ENCODE measurements at regions not wholly inside any gene's neighbourhood (a gene's known extent, or its start where the extent isn't known, plus 50 kb on each side); places are given as distances from the start of the nearest gene placed in this dataset.

- ATAC-seq (ENCODE audit: poor library complexity): no peak
- Histone ChIP-seq H3K9me3 (ENCODE audit: control insufficient read depth in 1 of 2, insufficient read depth in 1 of 2, low read length in 2 of 2) (no peaks in the 10 kb centered on the region), H3K27me3 (ENCODE audit: control insufficient read depth in 1 of 2, insufficient read depth in 2 of 2, low read length in 2 of 2) (no peaks in the 10 kb centered on the region), H3K4me3 (ENCODE audit: low read length) (no peak overlapping the region), H3K27ac (ENCODE audit: low read depth in 1 of 2, low read length in 2 of 2) (no peak overlapping the region), H3K4me1 (ENCODE audit: insufficient read depth, low read length) (no peaks in the 10 kb centered on the region), H3K36me3 (ENCODE audit: insufficient read depth, low read length) (no peaks in the 10 kb centered on the region)
- Mint-ChIP-seq H3K4me3 (no peak overlapping the region), H3K36me3 (ENCODE audit: low read depth) (no peaks in the 10 kb centered on the region), H3K9me3 (no peaks in the 10 kb centered on the region), H3K27ac (no peak overlapping the region), H3K4me1 (ENCODE audit: low read depth) (no peaks in the 10 kb centered on the region), H3K27me3 (no peaks in the 10 kb centered on the region)
- TF ChIP-seq CTCF (IDR thresholded peaks at IDR 0.05): no peak
- intact Hi-C loops (cut with DNase I, micrococcal nuclease): no loop called here
- ChIA-PET CTCF (no interaction called here), POLR2A (no interaction called here)
- DNase-seq: no peak
Measured at GRCh38 chr2:240294514-240294913, 140.9 kb upstream of the GPC1 start.

- Histone ChIP-seq H3K4me1 (ENCODE audit: insufficient read depth, low read length) (no peaks in the 10 kb centered on the region), H3K27ac (ENCODE audit: low read depth in 1 of 2, low read length in 2 of 2) (no peak overlapping the region), H3K4me3 (ENCODE audit: low read length) (no peak overlapping the region), H3K36me3 (ENCODE audit: insufficient read depth, low read length) (no peaks in the 10 kb centered on the region), H3K27me3 (ENCODE audit: control insufficient read depth in 1 of 2, insufficient read depth in 2 of 2, low read length in 2 of 2) (no peaks in the 10 kb centered on the region), H3K9me3 (ENCODE audit: control insufficient read depth in 1 of 2, insufficient read depth in 1 of 2, low read length in 2 of 2) (no peaks in the 10 kb centered on the region)
- H3K36me3 Mint-ChIP-seq (ENCODE audit: low read depth): no peaks in the 10 kb centered on the region
- no peak for TF ChIP-seq CTCF (IDR thresholded peaks at IDR 0.05)
- intact Hi-C loops (cut with DNase I, micrococcal nuclease): no loop called here
- no peak overlapping the region for H3K27ac Mint-ChIP-seq
- H3K27me3 Mint-ChIP-seq: no peaks in the 10 kb centered on the region
- CTCF ChIA-PET: no interaction called here
- ATAC-seq (ENCODE audit: poor library complexity) (no peak), DNase-seq (no peak)
- POLR2A ChIA-PET: no interaction called here
- H3K4me3 Mint-ChIP-seq: no peak overlapping the region
- H3K9me3 Mint-ChIP-seq: no peaks in the 10 kb centered on the region
- no peaks in the 10 kb centered on the region for H3K4me1 Mint-ChIP-seq (ENCODE audit: low read depth)
Measured at GRCh38 chr2:240295256-240296103, 140.0 kb upstream of the GPC1 start.

GRCh38 chr2:240296104-240296406 lies 139.4 kb upstream of the GPC1 start:
- Histone ChIP-seq H3K9me3 (ENCODE audit: control insufficient read depth in 1 of 2, insufficient read depth in 1 of 2, low read length in 2 of 2) (no peaks in the 10 kb centered on the region), H3K27ac (ENCODE audit: low read depth in 1 of 2, low read length in 2 of 2) (no peak overlapping the region), H3K4me1 (ENCODE audit: insufficient read depth, low read length) (no peaks in the 10 kb centered on the region), H3K4me3 (ENCODE audit: low read length) (no peak overlapping the region), H3K36me3 (ENCODE audit: insufficient read depth, low read length) (no peaks in the 10 kb centered on the region), H3K27me3 (ENCODE audit: control insufficient read depth in 1 of 2, insufficient read depth in 2 of 2, low read length in 2 of 2) (no peaks in the 10 kb centered on the region)
- intact Hi-C loops (cut with DNase I, micrococcal nuclease): no loop called here
- no peak overlapping the region for H3K27ac Mint-ChIP-seq
- ChIA-PET POLR2A (no interaction called here), CTCF (no interaction called here)
- no peaks in the 10 kb centered on the region for H3K36me3 Mint-ChIP-seq (ENCODE audit: low read depth)
- H3K9me3 Mint-ChIP-seq: no peaks in the 10 kb centered on the region
- no peak for TF ChIP-seq CTCF (IDR thresholded peaks at IDR 0.05)
- peaks cover 3% of the 10 kb centered on the region for H3K27me3 Mint-ChIP-seq
- H3K4me3 Mint-ChIP-seq: no peak overlapping the region
- H3K4me1 Mint-ChIP-seq (ENCODE audit: low read depth): no peaks in the 10 kb centered on the region
- ATAC-seq (ENCODE audit: poor library complexity) (no peak), DNase-seq (no peak)

Measured in CD4-positive, alpha-beta T cell (primary cell).